HG02943 (cell line): ENCODE measurements at regions not wholly inside any gene's neighbourhood (a gene's known extent, or its start where the extent isn't known, plus 50 kb on each side); places are given as distances from the start of the nearest gene placed in this dataset.

Source experiments
- ATAC-seq: cut with Tn5 transposase; IDR thresholded peaks from one replicate; pipeline ENCODE4 v1.9.1; 2021; ENCODE audit warnings: mild to moderate bottlenecking, low read depth, moderate library complexity; ENCODE audit not compliant: unreplicated experiment

DNA sequence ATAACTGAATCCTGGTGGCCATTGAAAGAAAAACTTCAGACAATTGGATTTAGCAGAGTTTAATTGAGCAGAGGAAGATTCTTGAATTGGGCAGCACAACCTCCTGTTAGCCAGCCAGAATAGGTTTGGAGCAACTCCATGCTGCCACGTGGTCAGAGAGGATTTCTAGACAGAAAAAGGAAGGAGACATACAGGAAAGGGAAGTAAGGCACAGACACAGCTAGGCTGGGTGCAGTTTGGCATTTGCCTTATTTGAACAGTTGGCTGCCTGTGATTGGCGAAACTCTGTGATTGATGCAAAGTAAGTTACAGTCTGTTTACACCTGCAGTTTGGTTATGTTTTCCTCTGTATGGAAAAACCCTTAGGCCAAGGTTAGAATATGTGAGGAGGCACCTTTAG lies 85.8 kb upstream of the SPATA13 start:
- ATAC-seq, result no peak

- no peak for ATAC-seq
Measured at GRCh38 chr13:24075137-24075975, 85.2 kb upstream of the SPATA13 start.

DNA sequence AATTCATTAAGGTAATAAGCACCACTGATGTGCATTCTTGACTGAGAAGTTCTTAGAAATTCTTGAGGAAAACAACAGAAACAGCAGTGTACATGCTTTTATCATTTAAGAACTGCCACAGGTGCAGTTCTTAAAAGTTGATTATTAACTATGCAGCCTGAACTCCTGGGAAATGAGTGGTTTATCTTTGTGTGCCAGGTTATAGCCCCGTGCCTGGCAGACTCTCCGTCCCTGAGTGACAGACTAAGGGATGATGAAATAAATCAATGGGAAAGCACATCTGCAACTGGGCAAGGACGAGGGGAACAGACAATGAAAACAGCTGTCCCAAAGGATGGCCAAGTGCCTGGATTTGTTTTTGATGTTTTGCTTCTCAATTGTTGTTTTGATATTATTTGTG lies 84.4 kb upstream of the SPATA13 start:
- no peak for ATAC-seq

- no peak for ATAC-seq
Measured at GRCh38 chr13:24076636-24077035, 83.9 kb upstream of the SPATA13 start.

- no peak for ATAC-seq
Measured at GRCh38 chr13:24080134-24080533, 80.4 kb upstream of the SPATA13 start.

GRCh38 chr13:24081387-24081786 lies 79.1 kb upstream of the SPATA13 start:
- ATAC-seq, result no peak

GRCh38 chr13:24083141-24083540 lies 77.4 kb upstream of the SPATA13 start:
- ATAC-seq, result no peak

GRCh38 chr13:24083722-24084421 lies 76.6 kb upstream of the SPATA13 start:
- ATAC-seq, result no peak

GRCh38 chr13:24085662-24086061 lies 74.9 kb upstream of the SPATA13 start:
- no peak for ATAC-seq

DNA sequence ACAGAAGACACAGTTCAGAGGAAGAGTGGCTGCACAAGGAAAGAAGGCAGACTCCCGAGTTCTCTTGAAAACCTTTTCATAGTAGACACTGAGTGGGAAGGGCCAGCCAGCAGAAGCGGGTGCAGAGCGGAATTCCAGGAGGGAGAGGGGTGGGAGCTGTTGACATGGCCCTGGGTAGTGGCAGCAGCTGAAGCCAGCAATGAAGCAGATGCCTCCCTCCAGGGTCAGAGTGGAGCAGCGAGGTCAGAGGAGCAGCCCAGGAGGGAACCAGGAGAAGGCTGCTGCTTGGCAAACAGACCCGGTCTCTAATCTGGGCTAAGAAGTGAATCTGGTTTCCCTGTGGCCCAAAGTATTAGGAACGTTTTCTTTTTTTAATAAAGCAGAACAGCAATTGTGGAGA lies 73.9 kb upstream of the SPATA13 start:
- ATAC-seq, result no peak

GRCh38 chr13:24087605-24088225 lies 72.8 kb upstream of the SPATA13 start:
- no peak for ATAC-seq

- ATAC-seq, result no peak
Measured at GRCh38 chr13:24090049-24090448, 70.5 kb upstream of the SPATA13 start.

DNA sequence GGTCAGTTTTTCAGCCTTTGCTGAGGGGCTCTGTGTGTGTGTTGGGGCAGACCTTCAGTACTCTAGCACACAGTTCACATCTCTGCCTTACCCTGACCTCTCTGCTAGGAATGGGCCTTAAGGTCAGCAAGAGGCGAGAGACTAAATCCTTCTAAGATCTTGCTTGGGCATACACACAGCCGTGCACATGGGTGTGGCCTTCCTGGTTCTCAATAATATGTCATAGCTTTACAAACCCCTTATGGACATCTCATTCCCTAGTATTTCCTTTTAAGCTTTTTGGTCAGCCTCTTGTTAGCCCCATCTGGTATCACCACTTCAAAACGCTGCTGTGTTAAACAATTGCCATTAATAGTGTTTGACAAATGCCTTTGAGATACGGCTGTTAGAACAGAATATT lies 69.4 kb upstream of the SPATA13 start:
- ATAC-seq, result no peak

DNA sequence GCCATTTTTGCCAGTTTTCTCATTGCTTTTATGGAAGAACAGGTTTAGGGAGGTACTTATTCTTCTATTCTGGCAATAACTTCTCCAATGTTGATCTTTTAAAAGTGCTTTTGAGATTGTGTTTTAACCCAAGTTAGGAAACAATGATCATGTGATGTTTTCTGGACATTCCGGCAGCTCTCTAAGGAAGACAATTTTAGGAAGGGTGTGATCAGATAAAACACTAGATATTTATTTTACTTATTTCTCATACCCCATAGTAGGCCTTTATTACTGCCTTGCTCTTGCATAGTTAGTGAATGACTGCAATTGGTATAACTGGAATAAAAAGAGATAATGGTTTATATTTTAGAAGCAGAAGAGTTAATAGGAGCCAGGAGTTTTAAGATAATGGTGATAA lies 68.4 kb upstream of the SPATA13 start:
- ATAC-seq, result no peak

DNA sequence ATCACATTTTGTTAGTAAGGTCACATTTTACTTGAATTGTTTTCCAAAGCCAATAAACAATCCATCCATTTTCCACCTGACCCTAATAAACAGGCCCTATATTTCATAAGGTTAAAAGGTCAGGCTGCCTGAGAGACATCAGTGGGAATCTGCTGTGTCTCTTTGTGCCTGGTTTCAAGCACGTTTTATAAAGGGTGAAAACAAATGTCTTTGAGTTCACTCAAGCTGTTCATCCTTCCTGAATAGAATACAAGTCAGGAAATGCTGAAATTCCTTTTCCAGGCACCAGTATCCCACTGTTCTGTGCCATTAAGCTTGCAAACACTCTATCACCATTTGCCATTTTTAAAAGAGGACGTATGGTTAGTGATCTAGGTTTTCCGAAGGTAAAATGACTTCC lies 67.5 kb upstream of the SPATA13 start:
- no peak for ATAC-seq

DNA sequence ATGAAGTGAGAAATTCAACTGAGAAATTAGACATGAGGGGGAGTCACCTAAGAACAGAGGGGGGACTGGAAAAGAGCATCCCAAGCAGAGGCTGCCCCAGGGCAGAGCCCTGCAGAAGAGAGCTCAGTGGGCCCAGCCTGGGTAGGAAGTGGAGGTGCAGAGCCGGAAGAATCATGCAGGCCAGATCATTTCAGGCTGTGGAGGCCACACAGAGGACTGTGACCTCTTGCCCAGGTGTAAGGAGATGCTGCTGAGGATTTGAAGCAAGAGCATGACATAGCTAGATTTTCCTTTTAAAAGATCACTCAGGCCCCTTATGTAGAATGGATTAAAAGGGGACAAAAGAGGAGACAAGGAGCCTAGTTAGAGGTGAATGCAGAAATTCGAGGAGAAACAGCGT lies 63.9 kb upstream of the SPATA13 start:
- no peak for ATAC-seq

GRCh38 chr13:24097064-24097463 lies 63.5 kb upstream of the SPATA13 start:
- no peak for ATAC-seq

- no peak for ATAC-seq
Measured at GRCh38 chr13:24097667-24098066, 62.9 kb upstream of the SPATA13 start.

DNA sequence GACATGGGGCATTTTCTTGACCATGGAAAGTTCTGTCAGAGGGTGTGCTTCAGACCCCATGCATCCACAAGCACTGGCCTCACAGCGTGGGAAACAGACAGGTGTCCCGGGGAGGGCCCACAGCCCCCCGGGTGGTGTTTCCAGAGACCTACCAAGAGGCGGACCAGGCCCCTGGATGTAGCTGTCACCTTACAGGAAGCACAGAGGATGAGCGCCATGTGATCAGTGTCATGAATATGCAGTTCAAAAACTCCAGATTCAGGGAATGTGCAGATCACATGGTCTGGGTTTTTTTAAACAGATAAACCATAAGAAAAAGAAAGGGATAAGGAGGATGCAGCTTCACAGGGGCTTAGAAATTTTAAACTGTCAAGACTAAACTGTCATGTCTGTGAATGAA lies 61.0 kb upstream of the SPATA13 start:
- no peak for ATAC-seq

- no peak for ATAC-seq
Measured at GRCh38 chr13:24100188-24100587, 60.3 kb upstream of the SPATA13 start.

DNA sequence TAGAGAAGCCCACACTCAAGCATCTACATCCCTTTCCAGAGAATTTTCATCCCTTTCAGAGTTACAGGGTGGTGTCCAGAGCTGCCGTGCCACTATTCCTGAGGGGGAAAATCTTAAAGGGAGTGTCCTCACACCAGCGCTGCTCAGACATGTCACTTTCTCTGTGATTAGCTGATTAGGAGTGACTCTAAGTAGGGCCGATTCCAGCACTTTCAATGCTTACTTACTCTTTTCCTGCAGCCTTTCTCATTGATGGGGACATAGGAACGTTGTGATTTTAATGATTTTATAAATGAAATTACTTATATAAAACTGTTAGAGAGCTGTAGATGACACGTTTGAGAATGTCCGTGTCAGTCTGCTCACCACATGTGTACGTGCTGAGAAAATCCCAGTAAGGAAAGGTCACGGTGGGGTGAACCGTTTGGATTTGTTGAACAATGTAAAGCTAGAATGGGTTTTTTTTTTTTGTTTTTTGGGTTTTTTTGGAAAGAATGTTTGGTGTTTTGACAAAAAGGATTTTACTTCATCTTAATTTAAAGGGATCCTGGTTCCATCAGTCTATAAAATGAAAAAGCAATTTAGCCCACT lies 56.6 kb upstream of the SPATA13 start:
- ATAC-seq, result no peak
